Esophagus muscularis mucosa (tissue), 4 donors: ENCODE measurements at regions not wholly inside any gene's neighbourhood (a gene's known extent, or its start where the extent isn't known, plus 50 kb on each side); places are given as distances from the start of the nearest gene placed in this dataset.

Experiments
- DNase-seq: peaks from one replicate; pipeline ENCODE4 v3.0.0-alpha.2; 2017; ENCODE audit errors: extremely low spot score
- H3K27ac ChIP-seq, 4 donors: fragments of 200-600 bp; sonication (generic); replicated peaks in 1 of 4; 1 replicate in 3 of 4; 2 replicates in 1 of 4; pipeline ENCODE4 v1.5.1; 2016 to 2019; ENCODE audit warnings: mild to moderate bottlenecking in 1 of 4
- H3K27me3 ChIP-seq, 4 donors: fragments of 200-600 bp; sonication (generic); one replicate each; pipeline versions ENCODE4 v1.5.1 to v1.6.0; 2016 to 2019
- H3K36me3 ChIP-seq, 4 donors: fragments of 200-600 bp; sonication (generic); one replicate each; pipeline ENCODE4 v1.5.1; 2016 to 2019
- H3K4me1 ChIP-seq, 4 donors: fragments of 200-600 bp; sonication (generic); one replicate each; pipeline ENCODE4 v1.5.1; 2016 to 2019
- H3K4me3 ChIP-seq, 4 donors: fragments of 200-600 bp; sonication (generic); 1 replicate in 2 of 4; 2 replicates in 2 of 4; pipeline ENCODE4 v1.5.1; 2016 to 2019; ENCODE audit warnings: mild to moderate bottlenecking in 4 of 4, moderate library complexity in 1 of 4
- H3K9me3 ChIP-seq, 4 donors: fragments of 200-600 bp; sonication (generic); 1 replicate in 3 of 4; 2 replicates in 1 of 4; pipeline ENCODE4 v1.5.1; 2016 to 2019
- CTCF ChIP-seq, 3 experiments: fragments of 200-600 bp in 2 of 3; fragments of 450-650 bp in 1 of 3; sonication (generic) in 2 of 3; IDR thresholded peaks; one replicate each; pipeline ENCODE4 v1.5.1; 2017 to 2019; ENCODE audit warnings: antibody characterized with exemption in 3 of 3, mild to moderate bottlenecking in 2 of 3, moderate library complexity in 1 of 3
- EP300 ChIP-seq: sonication (generic); formaldehyde crosslinking; IDR thresholded peaks from one replicate; pipeline ENCODE4 v1.6.1; 2017; ENCODE audit warnings: antibody characterized with exemption
- POLR2A ChIP-seq: fragments of 450-650 bp; IDR thresholded peaks from one replicate; pipeline ENCODE4 v1.6.1; 2017; ENCODE audit warnings: antibody characterized with exemption, moderate library complexity, mild to moderate bottlenecking, low read depth
- POLR2AphosphoS5 ChIP-seq, 2 donors: sonication (generic); formaldehyde crosslinking; IDR thresholded peaks; one replicate each; pipeline ENCODE4 v1.6.1; 2017; ENCODE audit warnings: antibody characterized with exemption in 2 of 2
- WGBS: methylation state at CpG from one replicate; pipeline ENCODE4 v1.1.5; 2018; 5-methylcytosine and 5-hydroxymethylcytosine counted together
- intact Hi-C: fragments of 100-400 bp; cut with DNase I; formaldehyde crosslinking; loops from one replicate; pipeline ENCODE4 v1.15.1; 2023

GRCh38 chr1:60703155-60703554 is 379.2 kb upstream of the NFIA start:
- Histone ChIP-seq H3K27ac (no peak overlapping the region), H3K4me1 (no peaks in the 10 kb centered on the region), H3K27me3 (no peaks in the 10 kb centered on the region), H3K9me3 (no peaks in the 10 kb centered on the region), H3K4me3 (no peak overlapping the region), H3K36me3 (no peaks in the 10 kb centered on the region)
- intact Hi-C loops = no loop called here
- no peak for TF ChIP-seq POLR2A
- no peak for TF ChIP-seq EP300
- TF ChIP-seq CTCF (IDR thresholded peaks at IDR 0.05) = no peak
- no peak for TF ChIP-seq POLR2AphosphoS5 (IDR thresholded peaks at IDR 0.05)
- no peak for DNase-seq

GRCh38 chr1:60699325-60699724 is 383.0 kb upstream of the NFIA start:
- Histone ChIP-seq H3K4me3 (no peak overlapping the region), H3K4me1 (no peaks in the 10 kb centered on the region), H3K36me3 (no peaks in the 10 kb centered on the region), H3K27me3 (no peaks in the 10 kb centered on the region), H3K9me3 (no peaks in the 10 kb centered on the region), H3K27ac (no peak overlapping the region)
- TF ChIP-seq POLR2A = no peak
- no peak for TF ChIP-seq EP300
- no peak for TF ChIP-seq CTCF (IDR thresholded peaks at IDR 0.05)
- no peak for TF ChIP-seq POLR2AphosphoS5 (IDR thresholded peaks at IDR 0.05)
- WGBS = 46% methylated on average over 3 of the region's 3 CpGs
- no peak for DNase-seq
- intact Hi-C loops = no loop called here

GRCh38 chr1:60697204-60697994 is 385.0 kb upstream of the NFIA start:
- Histone ChIP-seq H3K9me3 (peaks cover 0 to 7% (median 3%) of the 10 kb centered on the region in 4 donors), H3K27me3 (no peaks in the 10 kb centered on the region), H3K4me1 (no peaks in the 10 kb centered on the region), H3K36me3 (no peaks in the 10 kb centered on the region), H3K27ac (no peak overlapping the region), H3K4me3 (no peak overlapping the region)
- intact Hi-C loops = no loop called here
- DNase-seq = no peak
- WGBS = 43% methylated on average over 4 of the region's 4 CpGs
- TF ChIP-seq EP300 = no peak
- no peak for TF ChIP-seq POLR2A
- TF ChIP-seq POLR2AphosphoS5 (IDR thresholded peaks at IDR 0.05) = no peak
- no peak for TF ChIP-seq CTCF (IDR thresholded peaks at IDR 0.05)

GRCh38 chr1:60696512-60696911 is 385.8 kb upstream of the NFIA start:
- TF ChIP-seq CTCF (IDR thresholded peaks at IDR 0.05) (no peak), POLR2A (no peak), EP300 (no peak), POLR2AphosphoS5 (IDR thresholded peaks at IDR 0.05) (no peak)
- 78% methylated on average over 1 of the region's 1 CpG for WGBS
- no peaks in the 10 kb centered on the region for H3K36me3 ChIP-seq
- DNase-seq = no peak
- intact Hi-C loops = no loop called here
- H3K4me3 ChIP-seq = no peak overlapping the region
- H3K27me3 ChIP-seq = no peaks in the 10 kb centered on the region
- no peaks in the 10 kb centered on the region for H3K4me1 ChIP-seq
- peaks cover 0 to 7% (median 3%) of the 10 kb centered on the region in 4 donors for H3K9me3 ChIP-seq
- H3K27ac ChIP-seq = no peak overlapping the region

GRCh38 chr1:60695716-60696171 is 386.6 kb upstream of the NFIA start:
- no peak for DNase-seq
- no peak overlapping the region for H3K4me3 ChIP-seq
- H3K36me3 ChIP-seq = no peaks in the 10 kb centered on the region
- intact Hi-C loops = no loop called here
- peaks cover 0 to 7% (median 3%) of the 10 kb centered on the region in 4 donors for H3K9me3 ChIP-seq
- TF ChIP-seq POLR2A (no peak), EP300 (no peak), CTCF (IDR thresholded peaks at IDR 0.05) (no peak), POLR2AphosphoS5 (IDR thresholded peaks at IDR 0.05) (no peak)
- no peak overlapping the region for H3K27ac ChIP-seq
- H3K27me3 ChIP-seq = no peaks in the 10 kb centered on the region
- no peaks in the 10 kb centered on the region for H3K4me1 ChIP-seq
- 81% methylated on average over 6 of the region's 6 CpGs for WGBS
